ENCODE measurements at regions not wholly inside any gene's neighbourhood (a gene's known extent, or its start where the extent isn't known, plus 50 kb on each side); places are given as distances from the start of the nearest gene placed in this dataset.
"Not testable (repeated sequence)": the region's sequence is repeated elsewhere in the genome, so short reads cannot be mapped to it uniquely, and the experiment has no call there.

DNA sequence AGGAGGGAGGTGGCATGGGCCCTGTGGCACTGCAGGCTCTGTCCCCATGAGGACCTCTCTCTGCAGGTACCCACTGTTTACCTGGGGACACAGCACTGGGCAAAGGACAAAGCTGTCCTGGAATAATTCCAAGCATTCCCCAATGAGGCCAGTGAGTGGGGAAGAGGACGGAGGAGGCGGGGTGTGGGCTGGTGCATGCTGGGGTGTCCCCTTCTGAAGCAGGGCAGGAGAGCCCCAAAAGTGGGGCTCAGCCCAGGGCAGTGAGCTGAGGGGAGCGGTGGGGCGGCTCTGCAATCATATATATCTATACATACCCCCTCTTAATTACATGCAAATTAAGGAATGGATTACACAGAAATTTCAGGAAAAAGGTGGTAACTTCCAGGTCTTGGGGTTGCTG is 315.8 kb downstream of the ADGRD1 start:
- TF ChIP-seq, protein P1, sequence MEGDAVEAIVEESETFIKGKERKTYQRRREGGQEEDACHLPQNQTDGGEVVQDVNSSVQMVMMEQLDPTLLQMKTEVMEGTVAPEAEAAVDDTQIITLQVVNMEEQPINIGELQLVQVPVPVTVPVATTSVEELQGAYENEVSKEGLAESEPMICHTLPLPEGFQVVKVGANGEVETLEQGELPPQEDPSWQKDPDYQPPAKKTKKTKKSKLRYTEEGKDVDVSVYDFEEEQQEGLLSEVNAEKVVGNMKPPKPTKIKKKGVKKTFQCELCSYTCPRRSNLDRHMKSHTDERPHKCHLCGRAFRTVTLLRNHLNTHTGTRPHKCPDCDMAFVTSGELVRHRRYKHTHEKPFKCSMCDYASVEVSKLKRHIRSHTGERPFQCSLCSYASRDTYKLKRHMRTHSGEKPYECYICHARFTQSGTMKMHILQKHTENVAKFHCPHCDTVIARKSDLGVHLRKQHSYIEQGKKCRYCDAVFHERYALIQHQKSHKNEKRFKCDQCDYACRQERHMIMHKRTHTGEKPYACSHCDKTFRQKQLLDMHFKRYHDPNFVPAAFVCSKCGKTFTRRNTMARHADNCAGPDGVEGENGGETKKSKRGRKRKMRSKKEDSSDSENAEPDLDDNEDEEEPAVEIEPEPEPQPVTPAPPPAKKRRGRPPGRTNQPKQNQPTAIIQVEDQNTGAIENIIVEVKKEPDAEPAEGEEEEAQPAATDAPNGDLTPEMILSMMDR (IDR thresholded peaks at IDR 0.05; ENCODE audit: control extremely low read depth, extremely low read depth): no peak
- no peak for DNase-seq

DNA sequence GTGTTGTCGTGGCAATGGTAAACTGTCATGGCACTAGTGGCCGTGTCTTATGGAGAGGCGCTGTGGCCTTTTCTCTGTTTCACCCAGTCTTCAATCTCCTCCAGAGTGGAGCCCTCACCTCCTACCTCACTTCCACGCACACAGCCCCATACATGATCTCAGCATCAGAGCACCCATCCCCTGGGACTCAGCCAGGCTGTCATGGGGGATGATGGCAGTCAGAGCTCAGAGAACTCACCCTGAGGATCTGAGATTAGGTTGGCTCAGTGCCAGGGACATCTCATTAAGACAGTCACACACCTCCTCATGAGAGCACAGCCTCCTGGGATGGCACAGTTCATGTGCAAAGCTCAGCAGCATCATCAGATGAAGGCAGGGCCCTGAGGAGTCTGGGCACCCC is 316.3 kb downstream of the ADGRD1 start:
- not testable (repeated sequence) for H3K9ac ChIP-seq (ENCODE audit: insufficient read depth in 1 of 2, low read length in 2 of 2); DNase-seq; H3K27ac ChIP-seq (ENCODE audit: low read depth in 1 of 2, low read length in 1 of 2); H3K9me3 ChIP-seq (ENCODE audit: control insufficient read depth in 4 of 4, insufficient read depth in 3 of 4, low read length in 3 of 4); ATAC-seq (ENCODE audit: insufficient read depth, low FRiP score); H3K4me3 ChIP-seq; H3K27me3 ChIP-seq (ENCODE audit: control insufficient read depth in 3 of 3, insufficient read depth in 3 of 3, low read length in 2 of 3); H3K36me3 ChIP-seq (ENCODE audit: control insufficient read depth in 4 of 4, insufficient read depth in 4 of 4, low read length in 4 of 4); H3K4me1 ChIP-seq (ENCODE audit: control insufficient read depth in 5 of 5, insufficient read depth in 5 of 5, low read length in 5 of 5)
- 96 to 97% methylated on average over 4 of the region's 4 CpGs for WGBS, 2 donors

More for the DNA sequence above, 315.8 kb downstream of the ADGRD1 start:
- ATAC-seq (ENCODE audit: insufficient read depth, low FRiP score): no peak
- no peak overlapping the region for H3K4me3 ChIP-seq
- H3K36me3 ChIP-seq (ENCODE audit: control insufficient read depth in 4 of 4, insufficient read depth in 4 of 4, low read length in 4 of 4): no peaks in the 10 kb centered on the region
- 96 to 98% methylated on average over 4 of the region's 4 CpGs for WGBS, 2 donors
- H3K9me3 ChIP-seq (ENCODE audit: control insufficient read depth in 4 of 4, insufficient read depth in 3 of 4, low read length in 3 of 4): no peaks in the 10 kb centered on the region
- no peak overlapping the region for H3K9ac ChIP-seq (ENCODE audit: insufficient read depth in 1 of 2, low read length in 2 of 2)
- no peak overlapping the region for H3K27ac ChIP-seq (ENCODE audit: low read depth in 1 of 2, low read length in 1 of 2)
- no peaks in the 10 kb centered on the region for H3K27me3 ChIP-seq (ENCODE audit: control insufficient read depth in 3 of 3, insufficient read depth in 3 of 3, low read length in 2 of 3)
- peaks cover 0 to 3% (median 0%) of the 10 kb centered on the region in 5 donors for H3K4me1 ChIP-seq (ENCODE audit: control insufficient read depth in 5 of 5, insufficient read depth in 5 of 5, low read length in 5 of 5)

DNA sequence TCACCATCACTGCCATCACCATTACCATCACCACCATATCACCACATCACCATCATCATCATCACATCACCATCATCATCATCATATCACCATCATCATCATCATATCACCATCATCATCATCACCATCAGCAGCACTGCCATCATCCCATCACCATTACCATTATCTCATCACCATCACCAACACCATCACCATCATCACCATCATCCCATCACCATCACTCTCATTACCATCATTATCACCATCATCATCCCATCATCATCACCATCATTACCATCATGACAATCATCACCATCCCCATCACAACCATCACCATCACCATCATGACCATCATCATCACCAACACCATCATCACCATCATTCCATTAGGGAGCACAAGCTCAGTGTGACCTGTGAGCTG is 318.0 kb downstream of the ADGRD1 start:
- TF ChIP-seq, protein P1 (IDR thresholded peaks at IDR 0.05; ENCODE audit: control extremely low read depth, extremely low read depth): no peak
- Histone ChIP-seq H3K4me1 (ENCODE audit: control insufficient read depth in 5 of 5, insufficient read depth in 5 of 5, low read length in 5 of 5) (no peaks in the 10 kb centered on the region), H3K9ac (ENCODE audit: insufficient read depth in 1 of 2, low read length in 2 of 2) (no peak overlapping the region), H3K27me3 (ENCODE audit: control insufficient read depth in 3 of 3, insufficient read depth in 3 of 3, low read length in 2 of 3) (no peaks in the 10 kb centered on the region), H3K4me3 (no peak overlapping the region), H3K9me3 (ENCODE audit: control insufficient read depth in 4 of 4, insufficient read depth in 3 of 4, low read length in 3 of 4) (no peaks in the 10 kb centered on the region), H3K36me3 (ENCODE audit: control insufficient read depth in 4 of 4, insufficient read depth in 4 of 4, low read length in 4 of 4) (no peaks in the 10 kb centered on the region), H3K27ac (ENCODE audit: low read depth in 1 of 2, low read length in 1 of 2) (no peak overlapping the region)
- no peak for ATAC-seq (ENCODE audit: insufficient read depth, low FRiP score)
- DNase-seq: no peak

DNA sequence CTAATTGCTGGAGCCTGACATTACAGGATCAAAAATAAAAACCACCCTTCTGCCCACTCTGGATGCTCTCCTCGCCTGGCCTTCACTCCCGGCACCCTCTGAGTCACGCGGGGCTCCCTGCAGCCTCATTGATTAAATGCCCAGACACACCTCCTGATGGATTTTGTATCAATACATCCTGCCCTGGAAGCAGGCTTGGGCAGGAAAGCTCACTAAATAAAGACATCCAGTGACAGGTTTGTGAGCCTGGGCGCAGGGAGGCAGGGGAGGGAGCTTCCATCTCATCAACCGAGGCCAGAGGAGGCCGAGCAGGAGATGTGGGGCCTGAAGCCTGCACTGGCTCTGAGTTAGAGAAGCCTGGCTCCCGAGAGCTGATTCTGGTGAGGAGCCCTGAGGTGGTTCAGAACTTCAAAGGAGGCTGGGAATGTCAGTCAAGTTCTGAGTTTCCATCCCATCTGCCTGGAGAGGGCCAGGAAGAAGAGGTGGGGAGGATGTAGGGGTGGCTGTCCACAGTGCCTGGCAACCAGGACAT is 318.6 kb downstream of the ADGRD1 start:
- H3K9me3 ChIP-seq (ENCODE audit: control insufficient read depth in 4 of 4, insufficient read depth in 3 of 4, low read length in 3 of 4); H3K27me3 ChIP-seq (ENCODE audit: control insufficient read depth in 3 of 3, insufficient read depth in 3 of 3, low read length in 2 of 3); H3K4me1 ChIP-seq (ENCODE audit: control insufficient read depth in 5 of 5, insufficient read depth in 5 of 5, low read length in 5 of 5); DNase-seq; ATAC-seq (ENCODE audit: insufficient read depth, low FRiP score); H3K9ac ChIP-seq (ENCODE audit: insufficient read depth in 1 of 2, low read length in 2 of 2); H3K27ac ChIP-seq (ENCODE audit: low read depth in 1 of 2, low read length in 1 of 2); H3K36me3 ChIP-seq (ENCODE audit: control insufficient read depth in 4 of 4, insufficient read depth in 4 of 4, low read length in 4 of 4); H3K4me3 ChIP-seq: not testable (repeated sequence)
- WGBS, 2 donors: 89 to 90% methylated on average over 8 of the region's 8 CpGs
